Vagina (tissue), 2 donors: ENCODE measurements at regions not wholly inside any gene's neighbourhood (a gene's known extent, or its start where the extent isn't known, plus 50 kb on each side); places are given as distances from the start of the nearest gene placed in this dataset.

Experiments
- POLR2A ChIP-seq, 2 donors: fragments of 450-650 bp; IDR thresholded peaks; one replicate each; pipeline ENCODE4 v1.6.1; 2017; ENCODE audit warnings: antibody characterized with exemption in 2 of 2, mild to moderate bottlenecking in 2 of 2, moderate library complexity in 2 of 2
- POLR2AphosphoS5 ChIP-seq, 2 donors: sonication (generic); formaldehyde crosslinking; IDR thresholded peaks; one replicate each; pipeline ENCODE4 v1.9.0; 2017; ENCODE audit warnings: antibody characterized with exemption in 2 of 2, mild to moderate bottlenecking in 2 of 2, low read depth in 1 of 2; ENCODE audit not compliant: insufficient read depth in 1 of 2
- TF ChIP-seq, protein P1 (sequence below), 3 experiments: fragments of 450-650 bp in 2 of 3; fragments of 200-600 bp in 1 of 3; sonication (generic) in 1 of 3; IDR thresholded peaks; one replicate each; pipeline ENCODE4 v1.5.1; 2017 to 2019; ENCODE audit warnings: antibody characterized with exemption in 3 of 3, mild to moderate bottlenecking in 2 of 3, moderate library complexity in 2 of 3

GRCh38 chr3:188064831-188065493, 89.0 kb upstream of the LPP start:
- TF ChIP-seq, protein P1, sequence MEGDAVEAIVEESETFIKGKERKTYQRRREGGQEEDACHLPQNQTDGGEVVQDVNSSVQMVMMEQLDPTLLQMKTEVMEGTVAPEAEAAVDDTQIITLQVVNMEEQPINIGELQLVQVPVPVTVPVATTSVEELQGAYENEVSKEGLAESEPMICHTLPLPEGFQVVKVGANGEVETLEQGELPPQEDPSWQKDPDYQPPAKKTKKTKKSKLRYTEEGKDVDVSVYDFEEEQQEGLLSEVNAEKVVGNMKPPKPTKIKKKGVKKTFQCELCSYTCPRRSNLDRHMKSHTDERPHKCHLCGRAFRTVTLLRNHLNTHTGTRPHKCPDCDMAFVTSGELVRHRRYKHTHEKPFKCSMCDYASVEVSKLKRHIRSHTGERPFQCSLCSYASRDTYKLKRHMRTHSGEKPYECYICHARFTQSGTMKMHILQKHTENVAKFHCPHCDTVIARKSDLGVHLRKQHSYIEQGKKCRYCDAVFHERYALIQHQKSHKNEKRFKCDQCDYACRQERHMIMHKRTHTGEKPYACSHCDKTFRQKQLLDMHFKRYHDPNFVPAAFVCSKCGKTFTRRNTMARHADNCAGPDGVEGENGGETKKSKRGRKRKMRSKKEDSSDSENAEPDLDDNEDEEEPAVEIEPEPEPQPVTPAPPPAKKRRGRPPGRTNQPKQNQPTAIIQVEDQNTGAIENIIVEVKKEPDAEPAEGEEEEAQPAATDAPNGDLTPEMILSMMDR (IDR thresholded peaks at IDR 0.05) = no peak
- TF ChIP-seq POLR2A (IDR thresholded peaks at IDR 0.05) (no peak), POLR2AphosphoS5 (IDR thresholded peaks at IDR 0.05; ENCODE audit: insufficient read depth in 1 of 2, low read depth in 1 of 2) (no peak)
